ENCODE measurements at regions not wholly inside any gene's neighbourhood (a gene's known extent, or its start where the extent isn't known, plus 50 kb on each side); places are given as distances from the start of the nearest gene placed in this dataset.

GRCh38 chrY:11293392-11293791, 1407.6 kb upstream of the USP9Y start:
- DNase-seq (ENCODE audit: low read depth) = no peak
- no peak for TF ChIP-seq CTCF (IDR thresholded peaks at IDR 0.05; ENCODE audit: low read depth, low read length, missing control alignments)
- in situ Hi-C loops (cut with HindIII; ENCODE audit: low sequenced_read_pairs) = no loop called here
- H3K4me3 ChIP-seq (ENCODE audit: low read depth, low read length) = no peak overlapping the region

- no peak for TF ChIP-seq CTCF (IDR thresholded peaks at IDR 0.05; ENCODE audit: low read depth, low read length, missing control alignments)
- no peak overlapping the region for H3K4me3 ChIP-seq (ENCODE audit: low read depth, low read length)
- DNase-seq (ENCODE audit: low read depth) = peak; percentile 0
- in situ Hi-C loops (cut with HindIII; ENCODE audit: low sequenced_read_pairs) = no loop called here
Observed at GRCh38 chrY:11334151-11334550, 1366.9 kb upstream of the USP9Y start.
